IPS-20b (cell line): ENCODE measurements at regions not wholly inside any gene's neighbourhood (a gene's known extent, or its start where the extent isn't known, plus 50 kb on each side); places are given as distances from the start of the nearest gene placed in this dataset.

ENCODE experiments used
- H3K27ac ChIP-seq: one replicate; pipeline ENCODE4 v1.5.1; 2013; ENCODE audit warnings: low read length
- H3K27me3 ChIP-seq: 2 replicates; pipeline ENCODE4 v1.6.1; 2013; ENCODE audit warnings: mild to moderate bottlenecking, low read length, inconsistent platforms; ENCODE audit not compliant: insufficient read depth
- H3K36me3 ChIP-seq: 2 replicates; pipeline ENCODE4 v1.6.1; 2013; ENCODE audit warnings: low read depth, mild to moderate bottlenecking, inconsistent platforms, low read length, moderate library complexity; ENCODE audit not compliant: insufficient read depth
- H3K4me1 ChIP-seq: 2 replicates; pipeline ENCODE4 v1.6.1; 2013; ENCODE audit warnings: mild to moderate bottlenecking, control low read depth, inconsistent platforms, low read length, moderate library complexity; ENCODE audit not compliant: insufficient read depth
- H3K4me3 ChIP-seq: 2 replicates; pipeline ENCODE4 v1.5.1; 2013; ENCODE audit warnings: mild to moderate bottlenecking, low read length, inconsistent platforms
- H3K9ac ChIP-seq: 2 replicates; pipeline ENCODE4 v1.6.1; 2013; ENCODE audit warnings: low read depth, mild to moderate bottlenecking, inconsistent platforms, low read length, moderate library complexity
- H3K9me3 ChIP-seq: 2 replicates; pipeline ENCODE4 v1.6.1; 2013; ENCODE audit warnings: mild to moderate bottlenecking, low read depth, low read length, inconsistent platforms; ENCODE audit not compliant: insufficient read depth

DNA sequence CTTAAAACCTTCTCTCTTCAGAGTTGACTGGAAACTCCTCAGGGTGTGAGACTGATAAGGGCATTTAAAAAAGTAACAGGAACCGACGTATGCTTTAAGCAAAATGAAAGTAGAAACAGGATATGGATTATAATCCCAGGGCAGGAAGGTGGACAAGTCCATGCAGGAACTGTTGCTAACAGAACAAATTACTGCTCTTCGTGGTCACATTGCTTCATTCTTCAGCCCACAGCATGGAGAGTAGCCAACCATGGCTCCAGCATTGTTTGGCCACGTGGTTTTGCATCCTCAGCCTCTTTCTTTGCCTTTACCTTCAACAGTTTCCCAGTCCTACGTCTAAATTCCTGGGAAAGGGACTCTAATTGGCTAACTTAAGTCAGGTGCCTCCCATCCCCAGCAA is 563.1 kb upstream of the ISX start:
- Histone ChIP-seq H3K27ac (no peak overlapping the region), H3K4me3 (no peak overlapping the region), H3K27me3 (no peaks in the 10 kb centered on the region), H3K9ac (no peak overlapping the region), H3K36me3 (no peaks in the 10 kb centered on the region), H3K9me3 (peaks cover 5% of the 10 kb centered on the region), H3K4me1 (no peaks in the 10 kb centered on the region)

DNA sequence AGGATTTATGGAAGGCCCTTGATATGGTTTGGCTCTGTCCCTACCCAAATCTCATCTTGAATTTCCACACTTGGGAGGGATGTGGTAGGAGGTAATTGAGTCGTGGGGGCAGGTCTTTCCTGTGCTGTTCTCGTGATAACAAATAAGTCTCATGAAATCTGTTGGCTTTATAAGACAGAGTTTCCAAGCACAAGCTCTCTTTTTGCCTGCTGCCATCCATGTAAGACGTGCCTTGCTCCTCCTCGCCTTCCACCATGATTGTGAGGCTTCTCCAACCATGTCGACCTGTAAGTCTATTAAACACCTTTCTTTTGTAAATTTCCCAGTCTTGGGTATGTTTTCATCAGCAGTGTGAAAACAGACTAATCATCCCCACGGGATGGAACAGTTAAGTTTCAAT is 557.2 kb upstream of the ISX start:
- Histone ChIP-seq H3K4me1 (no peaks in the 10 kb centered on the region), H3K36me3 (no peaks in the 10 kb centered on the region), H3K4me3 (no peak overlapping the region), H3K27ac (no peak overlapping the region), H3K27me3 (no peaks in the 10 kb centered on the region), H3K9ac (no peak overlapping the region), H3K9me3 (peaks cover 8% of the 10 kb centered on the region; the same call in 1 of the 2 replicates)

- Histone ChIP-seq H3K4me3 (no peak overlapping the region), H3K27ac (no peak overlapping the region), H3K27me3 (no peaks in the 10 kb centered on the region), H3K4me1 (no peaks in the 10 kb centered on the region), H3K36me3 (no peaks in the 10 kb centered on the region), H3K9ac (no peak overlapping the region), H3K9me3 (no peaks in the 10 kb centered on the region; the same call in 1 of the 2 replicates)
Observed at GRCh38 chr22:34526681-34527080, 539.3 kb upstream of the ISX start.

DNA sequence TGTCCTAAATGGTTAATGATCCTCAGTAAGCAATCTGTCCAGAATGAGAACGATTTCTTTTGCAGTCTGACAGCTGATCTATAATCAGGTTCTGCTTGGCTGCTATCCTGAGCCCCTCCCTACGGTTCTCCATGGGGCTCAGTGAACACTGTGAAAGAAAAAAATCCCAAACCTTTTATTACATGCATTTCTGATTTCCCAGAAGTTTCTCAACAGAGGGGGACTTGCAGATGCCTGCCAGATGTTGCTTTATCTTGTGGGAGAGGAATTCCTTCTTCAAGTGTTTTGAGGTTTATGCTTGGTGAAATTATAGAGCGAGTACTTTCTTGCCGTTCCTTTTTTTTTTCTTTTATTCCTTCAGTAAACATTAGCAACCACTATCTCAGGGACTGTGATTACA is 531.9 kb upstream of the ISX start:
- Histone ChIP-seq H3K27me3 (no peaks in the 10 kb centered on the region), H3K27ac (no peak overlapping the region), H3K4me3 (no peak overlapping the region), H3K9ac (no peak overlapping the region), H3K4me1 (no peaks in the 10 kb centered on the region), H3K9me3 (no peaks in the 10 kb centered on the region), H3K36me3 (no peaks in the 10 kb centered on the region)

DNA sequence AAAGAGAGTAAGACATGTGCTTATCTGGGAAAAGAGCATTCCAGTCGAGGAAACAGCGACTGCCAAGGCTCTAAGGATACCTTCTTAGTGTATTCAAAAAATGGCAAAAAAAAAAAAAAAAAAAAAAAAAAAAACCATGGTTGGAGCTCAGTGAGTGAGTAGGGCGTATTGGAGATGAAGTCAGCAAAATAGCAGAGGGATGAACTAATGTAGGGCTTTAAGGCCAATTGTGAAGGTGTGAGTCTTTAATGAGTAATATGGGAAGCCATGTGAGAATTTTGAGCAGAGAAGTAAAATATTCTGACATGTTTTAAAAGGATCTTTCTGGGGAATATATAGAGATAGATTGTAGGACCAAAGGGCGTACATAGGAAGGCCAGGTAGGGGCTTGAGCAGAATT is 498.6 kb upstream of the ISX start:
- no peaks in the 10 kb centered on the region for H3K36me3 ChIP-seq
- no peaks in the 10 kb centered on the region for H3K9me3 ChIP-seq
- no peak overlapping the region for H3K27ac ChIP-seq
- no peak overlapping the region for H3K9ac ChIP-seq
- peaks cover 5% of the 10 kb centered on the region; the same call in 1 of the 2 replicates for H3K4me1 ChIP-seq
- H3K4me3 ChIP-seq, result no peak overlapping the region
- H3K27me3 ChIP-seq, result no peaks in the 10 kb centered on the region

- Histone ChIP-seq H3K36me3 (no peaks in the 10 kb centered on the region), H3K27ac (no peak overlapping the region), H3K9me3 (no peaks in the 10 kb centered on the region), H3K9ac (no peak overlapping the region), H3K27me3 (no peaks in the 10 kb centered on the region), H3K4me1 (no peaks in the 10 kb centered on the region), H3K4me3 (no peak overlapping the region)
Observed at GRCh38 chr22:34570408-34570807, 495.6 kb upstream of the ISX start.

DNA sequence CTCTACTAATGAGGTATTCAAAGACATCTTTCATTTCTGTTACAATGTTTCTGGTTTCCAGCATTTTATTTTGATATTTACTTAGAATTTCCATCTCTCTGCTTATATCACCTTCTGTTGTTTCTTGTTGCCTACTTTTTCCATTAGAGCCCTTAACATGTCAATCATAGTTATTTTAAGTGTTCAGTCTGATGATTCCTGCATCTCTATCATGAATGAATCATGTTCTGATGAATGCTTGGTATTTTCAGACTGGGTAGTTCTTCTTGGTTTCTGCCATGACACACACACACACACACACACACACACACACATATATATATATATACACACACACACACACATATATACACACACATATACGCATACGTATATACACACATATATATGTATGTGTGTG is 486.4 kb upstream of the ISX start:
- Histone ChIP-seq H3K27ac (no peak overlapping the region), H3K36me3 (no peaks in the 10 kb centered on the region), H3K27me3 (no peaks in the 10 kb centered on the region), H3K9me3 (no peaks in the 10 kb centered on the region), H3K4me3 (no peak overlapping the region), H3K9ac (no peak overlapping the region), H3K4me1 (no peaks in the 10 kb centered on the region)

GRCh38 chr22:34587357-34588356 is 478.3 kb upstream of the ISX start:
- Histone ChIP-seq H3K27me3 (no peaks in the 10 kb centered on the region), H3K4me3 (no peak overlapping the region), H3K9ac (no peak overlapping the region), H3K36me3 (no peaks in the 10 kb centered on the region), H3K4me1 (no peaks in the 10 kb centered on the region), H3K27ac (no peak overlapping the region), H3K9me3 (no peaks in the 10 kb centered on the region)

- H3K27ac ChIP-seq, result no peak overlapping the region
Observed at GRCh38 chr22:34588871-34589545, 476.9 kb upstream of the ISX start.

DNA sequence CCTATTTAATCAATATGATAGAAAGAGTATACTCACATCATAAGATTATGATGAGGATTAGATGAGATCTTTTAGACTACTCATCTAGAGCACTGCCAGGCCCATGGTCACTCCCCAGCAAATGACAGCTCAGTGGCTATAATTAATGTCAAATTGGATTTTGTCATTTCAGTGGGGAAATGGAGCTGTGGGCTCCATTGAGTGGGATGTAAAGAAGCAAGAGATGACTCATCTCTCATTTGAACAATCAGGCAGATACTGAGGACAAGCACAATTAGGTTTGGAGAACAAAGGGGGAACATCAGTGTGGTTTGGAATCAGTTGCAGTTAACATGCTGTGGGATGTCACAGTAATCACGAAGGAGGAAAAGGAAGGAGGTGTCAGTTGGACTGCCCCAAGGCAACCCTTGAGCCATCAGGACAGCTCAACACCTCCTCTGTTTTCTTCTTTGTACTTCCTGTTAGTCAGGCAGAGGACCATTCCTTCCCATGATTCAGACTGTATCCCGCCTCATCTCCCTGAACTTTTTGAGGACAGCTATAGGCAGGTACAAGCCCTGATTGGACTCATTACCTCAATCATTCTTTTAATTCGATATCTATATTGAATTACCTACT is 473.7 kb upstream of the ISX start:
- H3K27me3 ChIP-seq, result no peaks in the 10 kb centered on the region
- no peak overlapping the region for H3K4me3 ChIP-seq
- no peak overlapping the region for H3K9ac ChIP-seq
- no peaks in the 10 kb centered on the region for H3K36me3 ChIP-seq
- H3K4me1 ChIP-seq, result no peaks in the 10 kb centered on the region
- H3K27ac ChIP-seq, result no peak overlapping the region
- H3K9me3 ChIP-seq, result no peaks in the 10 kb centered on the region

More at GRCh38 chr22:34588871-34589545, 476.9 kb upstream of the ISX start:
- H3K36me3 ChIP-seq, result no peaks in the 10 kb centered on the region
- no peak overlapping the region for H3K9ac ChIP-seq
- H3K9me3 ChIP-seq, result no peaks in the 10 kb centered on the region
- H3K27me3 ChIP-seq, result no peaks in the 10 kb centered on the region
- H3K4me3 ChIP-seq, result no peak overlapping the region
- no peaks in the 10 kb centered on the region for H3K4me1 ChIP-seq

GRCh38 chr22:34599567-34599966 is 466.4 kb upstream of the ISX start:
- Histone ChIP-seq H3K9ac (no peak overlapping the region), H3K9me3 (no peaks in the 10 kb centered on the region), H3K27ac (no peak overlapping the region), H3K4me3 (no peak overlapping the region), H3K27me3 (no peaks in the 10 kb centered on the region), H3K36me3 (no peaks in the 10 kb centered on the region), H3K4me1 (no peaks in the 10 kb centered on the region)
